ENCODE measurements at regions not wholly inside any gene's neighbourhood (a gene's known extent, or its start where the extent isn't known, plus 50 kb on each side); places are given as distances from the start of the nearest gene placed in this dataset.
"Not testable (repeated sequence)": the region's sequence is repeated elsewhere in the genome, so short reads cannot be mapped to it uniquely, and the experiment has no call there.

DNA sequence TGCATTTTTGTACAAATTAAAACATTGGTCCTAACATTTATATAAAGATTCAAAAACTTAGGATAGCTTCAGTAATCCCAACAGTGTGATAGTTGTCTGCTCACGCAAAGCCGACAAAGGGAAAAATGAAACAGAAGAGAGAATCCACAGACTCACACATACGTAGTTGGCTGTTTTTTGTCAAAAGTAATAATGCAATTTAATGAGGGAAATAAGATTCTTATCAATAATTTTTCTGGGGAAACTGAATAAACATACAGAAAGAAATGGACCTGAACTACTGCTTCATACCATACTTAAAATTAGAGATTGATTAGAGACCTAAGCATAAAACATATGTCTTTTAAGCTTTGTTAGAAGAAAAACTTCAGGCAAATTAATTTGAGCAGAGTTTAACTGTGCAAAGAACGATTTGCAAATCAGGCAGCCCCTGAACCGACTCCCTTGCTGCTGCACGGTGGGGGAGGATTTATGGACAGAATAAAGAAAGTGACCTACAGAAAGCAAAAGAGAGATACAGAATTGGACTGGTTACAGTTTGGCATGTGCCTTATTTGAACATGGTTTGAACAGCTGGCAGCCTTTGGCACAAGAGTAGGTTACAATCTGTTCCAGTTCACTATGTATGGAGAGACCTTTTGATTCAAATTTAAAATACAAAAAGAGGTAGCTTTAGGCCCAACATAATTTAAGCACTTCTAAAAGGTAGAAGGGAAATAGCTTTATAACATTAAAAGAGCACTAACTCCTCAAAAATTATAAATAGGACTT is 64.9 kb upstream of the CTSV start:
- DNase-seq (ENCODE audit: low spot score) = not testable (repeated sequence)

DNA sequence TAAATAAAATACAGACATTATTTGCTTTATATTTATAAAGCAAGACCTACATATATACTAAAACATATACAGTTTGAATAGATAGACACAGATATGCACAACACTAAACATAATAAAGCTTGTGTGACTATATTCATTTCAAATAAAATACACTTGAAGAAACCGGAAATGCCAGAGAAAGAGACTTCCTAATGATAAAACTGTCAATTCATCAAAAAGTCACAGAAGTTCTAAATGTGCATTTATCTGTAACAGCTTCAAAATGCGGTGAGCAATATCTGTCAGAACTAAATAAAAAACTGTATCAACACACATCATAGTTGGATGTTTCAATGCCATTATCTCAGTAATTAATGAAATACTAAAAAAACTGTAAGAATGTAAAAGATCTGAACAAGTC is 60.6 kb upstream of the CTSV start:
- not testable (repeated sequence) for DNase-seq (ENCODE audit: low spot score)

DNA sequence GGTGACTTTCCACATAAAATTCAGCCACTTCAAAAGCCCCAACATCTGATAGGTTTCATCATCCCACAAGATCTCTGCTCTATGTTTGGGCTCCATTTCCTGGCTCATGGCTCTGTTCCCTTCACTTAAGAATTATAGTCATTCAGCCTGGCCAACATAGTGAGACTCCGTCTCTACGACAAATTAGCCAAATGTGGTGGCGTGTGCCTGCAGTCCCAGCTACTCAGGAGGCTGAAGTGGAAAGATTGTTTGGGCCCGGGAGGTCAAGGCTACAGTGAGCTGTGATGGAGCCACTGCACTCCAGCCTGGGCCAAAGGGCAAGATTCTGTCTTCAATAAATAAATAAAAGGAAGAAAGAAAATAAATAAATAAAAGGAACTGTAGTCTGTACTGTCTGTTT is 57.9 kb upstream of the CTSV start:
- no peak for DNase-seq (ENCODE audit: low spot score)

DNA sequence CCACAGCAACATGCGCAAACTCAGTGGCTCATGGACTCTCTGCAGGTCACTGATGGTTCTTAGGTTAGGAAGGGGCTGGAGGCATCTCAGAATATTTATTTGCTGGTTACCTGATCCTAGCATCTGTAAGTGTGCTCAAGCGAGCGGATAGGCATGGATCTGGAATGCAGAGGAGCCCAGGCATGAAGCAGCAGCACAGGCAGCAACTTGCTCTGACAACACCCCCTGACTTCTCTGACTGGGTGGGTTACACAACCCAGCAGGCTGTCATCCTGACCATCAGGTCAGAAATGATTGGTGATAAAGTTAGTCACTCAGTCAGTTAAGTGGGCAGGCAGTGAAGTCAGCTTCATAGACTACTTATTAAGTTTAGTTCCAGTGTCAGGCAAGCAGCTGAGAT is 50.4 kb upstream of the CTSV start:
- not testable (repeated sequence) for DNase-seq (ENCODE audit: low spot score)
